Fibroblast of mammary gland (primary cell): ENCODE measurements at regions not wholly inside any gene's neighbourhood (a gene's known extent, or its start where the extent isn't known, plus 50 kb on each side); places are given as distances from the start of the nearest gene placed in this dataset.

Experiments
- DNase-seq: peaks from one replicate; pipeline ENCODE4 v3.0.0-alpha.2; 2010; ENCODE audit warnings: low read depth
- H3K4me3 ChIP-seq: 2 replicates; pipeline ENCODE4 v1.5.1; 2011; ENCODE audit warnings: low read depth, mild to moderate bottlenecking, low read length, moderate library complexity; ENCODE audit not compliant: control insufficient read depth
- CTCF ChIP-seq: conservative IDR thresholded peaks from 2 replicates; pipeline ENCODE4 v1.5.1; 2011; ENCODE audit warnings: low read depth, low read length, inconsistent platforms; ENCODE audit not compliant: control insufficient read depth, insufficient read depth

GRCh38 chr12:75890660-75891059, 140.9 kb downstream of the PHLDA1 start:
- H3K4me3 ChIP-seq = no peak overlapping the region
- DNase-seq = peak; percentile 27
- no peak for TF ChIP-seq CTCF

GRCh38 chr12:75890141-75890540, 141.4 kb downstream of the PHLDA1 start:
- peak; percentile 71 for DNase-seq
- no peak for TF ChIP-seq CTCF
- H3K4me3 ChIP-seq = no peak overlapping the region

GRCh38 chr12:75888874-75889613, 142.5 kb downstream of the PHLDA1 start:
- no peak overlapping the region for H3K4me3 ChIP-seq
- DNase-seq = no peak
- TF ChIP-seq CTCF = no peak

- TF ChIP-seq CTCF = no peak
- H3K4me3 ChIP-seq = no peak overlapping the region
- no peak for DNase-seq
These were observed 143.2 kb downstream of the PHLDA1 start for GRCh38 chr12:75888399-75888798.

- TF ChIP-seq CTCF = no peak
- H3K4me3 ChIP-seq = no peak overlapping the region
These were observed 143.6 kb downstream of the PHLDA1 start for GRCh38 chr12:75887979-75888378.

GRCh38 chr12:75884465-75884985, 147.1 kb downstream of the PHLDA1 start:
- TF ChIP-seq CTCF = no peak
- no peak for DNase-seq
- no peak overlapping the region for H3K4me3 ChIP-seq

More at GRCh38 chr12:75887979-75888378, 143.6 kb downstream of the PHLDA1 start:
- DNase-seq = no peak
